PC-3 (cell line): ENCODE measurements at regions not wholly inside any gene's neighbourhood (a gene's known extent, or its start where the extent isn't known, plus 50 kb on each side); places are given as distances from the start of the nearest gene placed in this dataset.

Experiments used
- EZH2 ChIP-seq: fragments of 300-600 bp; sonication (generic); IDR thresholded peaks from one replicate; pipeline ENCODE4 v1.6.1; 2017; ENCODE audit warnings: antibody characterized with exemption, mild to moderate bottlenecking, low read length; ENCODE audit not compliant: unreplicated experiment
- EZH2phosphoT487 ChIP-seq: fragments of 300-600 bp; sonication (generic); IDR thresholded peaks from 2 replicates; pipeline ENCODE4 v1.6.1; 2018; ENCODE audit warnings: mild to moderate bottlenecking, antibody characterized with exemption, low read length, borderline replicate concordance
- TF ChIP-seq, protein P1 (sequence below): fragments of 300-600 bp; sonication (generic); conservative IDR thresholded peaks from 2 replicates; pipeline ENCODE4 v1.5.1; 2017; ENCODE audit warnings: antibody characterized with exemption, low read depth, mild to moderate bottlenecking, low read length

GRCh38 chr13:33352041-33352440 is 66.5 kb upstream of the STARD13 start:
- TF ChIP-seq, protein P1, sequence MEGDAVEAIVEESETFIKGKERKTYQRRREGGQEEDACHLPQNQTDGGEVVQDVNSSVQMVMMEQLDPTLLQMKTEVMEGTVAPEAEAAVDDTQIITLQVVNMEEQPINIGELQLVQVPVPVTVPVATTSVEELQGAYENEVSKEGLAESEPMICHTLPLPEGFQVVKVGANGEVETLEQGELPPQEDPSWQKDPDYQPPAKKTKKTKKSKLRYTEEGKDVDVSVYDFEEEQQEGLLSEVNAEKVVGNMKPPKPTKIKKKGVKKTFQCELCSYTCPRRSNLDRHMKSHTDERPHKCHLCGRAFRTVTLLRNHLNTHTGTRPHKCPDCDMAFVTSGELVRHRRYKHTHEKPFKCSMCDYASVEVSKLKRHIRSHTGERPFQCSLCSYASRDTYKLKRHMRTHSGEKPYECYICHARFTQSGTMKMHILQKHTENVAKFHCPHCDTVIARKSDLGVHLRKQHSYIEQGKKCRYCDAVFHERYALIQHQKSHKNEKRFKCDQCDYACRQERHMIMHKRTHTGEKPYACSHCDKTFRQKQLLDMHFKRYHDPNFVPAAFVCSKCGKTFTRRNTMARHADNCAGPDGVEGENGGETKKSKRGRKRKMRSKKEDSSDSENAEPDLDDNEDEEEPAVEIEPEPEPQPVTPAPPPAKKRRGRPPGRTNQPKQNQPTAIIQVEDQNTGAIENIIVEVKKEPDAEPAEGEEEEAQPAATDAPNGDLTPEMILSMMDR, result no peak
- TF ChIP-seq EZH2, result no peak
- TF ChIP-seq EZH2phosphoT487, result no peak
